K562 (cell line): ENCODE measurements at regions not wholly inside any gene's neighbourhood (a gene's known extent, or its start where the extent isn't known, plus 50 kb on each side); places are given as distances from the start of the nearest gene placed in this dataset.

Source experiments
- ATAC-seq: fragments of 200-7000 bp; cut with Tn5 transposase; 3 replicates; pipeline ENCODE4 v1.9.1; 2020; ENCODE audit warnings: moderate library complexity
- BruUV-seq: library from RNA; stranded (reverse); fragments of 400-500 nt; replicated peaks from 2 replicates; lab custom pipeline; 2021; lab: Mats Ljungman, UMichigan
- CTCF ChIA-PET: fragments of 300-600 bp; formaldehyde crosslinking; extraction: SDS; loops from one replicate; lab custom pipeline; 2021; ENCODE audit warnings: low intra/inter-chr PET ratio; lab: Yijun Ruan, JAX
- POLR2A ChIA-PET: fragments of 300-600, 350-650 bp; sonication (Branson Sonifier 250); formaldehyde crosslinking; extraction: SDS; loops from one replicate; lab custom pipeline; 2021; ENCODE audit warnings: antibody characterized with exemption, inconsistent platforms; lab: Yijun Ruan, JAX
- DNase-seq, 4 experiments: peaks; one replicate each; pipeline versions ENCODE4 v3.0.0 to v3.0.0-alpha.2; 2011 to 2018; ENCODE audit warnings: low spot score in 3 of 4, mixed read lengths in 3 of 4; ENCODE audit errors: extremely low read depth in 1 of 4
- FAIRE-seq: peaks from 2 replicates; lab custom pipeline; 2011; peaks lifted over from hg19 to GRCh38; lab: Jason Lieb, UNC
- H2AFZ ChIP-seq: 2 replicates; pipeline ENCODE4 v1.6.0; 2011; ENCODE audit warnings: low read depth, low read length, control low read depth, inconsistent platforms
- H3K27ac ChIP-seq: fragments of 200-600 bp; 3 replicates; pipeline ENCODE4 v1.8.0; 2011; ENCODE audit warnings: low read depth, mild to moderate bottlenecking, control low read depth, inconsistent platforms, low read length, moderate library complexity, mixed read lengths; ENCODE audit errors: extremely low read depth
- H3K27me3 ChIP-seq, 2 experiments: fragments of 300-600 bp in 1 of 2; 2 replicates in 1 of 2; 3 replicates in 1 of 2; pipeline versions ENCODE4 v1.6.0 to v1.8.0; 2011; ENCODE audit warnings: inconsistent platforms in 2 of 2, low read length in 2 of 2, mild to moderate bottlenecking in 1 of 2, mixed read lengths in 1 of 2, moderate library complexity in 1 of 2; ENCODE audit not compliant: control insufficient read depth in 2 of 2, insufficient read depth in 2 of 2
- H3K36me3 ChIP-seq: fragments of 300-600 bp; 3 replicates; pipeline ENCODE4 v1.8.0; 2011; ENCODE audit warnings: mild to moderate bottlenecking, low read length, inconsistent platforms; ENCODE audit not compliant: control insufficient read depth, insufficient read depth
- H3K4me1 ChIP-seq, 2 experiments: fragments of 200-600 bp in 1 of 2; replicated peaks in 1 of 2; 2 replicates in 1 of 2; 3 replicates in 1 of 2; pipeline versions ENCODE4 v1.5.1 to v1.8.0; 2011; ENCODE audit warnings: inconsistent platforms in 2 of 2, low read length in 2 of 2, mild to moderate bottlenecking in 1 of 2, mixed read lengths in 1 of 2, moderate library complexity in 1 of 2; ENCODE audit not compliant: control insufficient read depth in 2 of 2, insufficient read depth in 2 of 2
- H3K4me2 ChIP-seq: 2 replicates; pipeline ENCODE4 v1.6.1; 2011; ENCODE audit warnings: low read length, control low read depth, inconsistent platforms, mixed read lengths; ENCODE audit not compliant: insufficient read depth
- H3K4me3 ChIP-seq: fragments of 200-600 bp; sonication (generic), shearing (Covaris generic); 2 replicates; pipeline ENCODE4 v1.5.1; 2016; ENCODE audit warnings: control low read depth, inconsistent platforms
- H3K79me2 ChIP-seq: fragments of 200-600 bp; 3 replicates; pipeline ENCODE4 v1.8.0; 2011; ENCODE audit warnings: low read length, inconsistent platforms; ENCODE audit not compliant: control insufficient read depth, insufficient read depth
- H3K9ac ChIP-seq, 2 experiments: 2 replicates each; pipeline versions ENCODE4 v1.6.0 to v1.6.1; 2011; ENCODE audit warnings: low read depth in 2 of 2, low read length in 2 of 2, control low read depth in 1 of 2, inconsistent platforms in 1 of 2, mild to moderate bottlenecking in 1 of 2, mixed read lengths in 1 of 2; ENCODE audit not compliant: insufficient read depth in 1 of 2
- H3K9me1 ChIP-seq: one replicate; pipeline ENCODE4 v1.6.0; 2011; ENCODE audit warnings: inconsistent platforms, mild to moderate bottlenecking, low read length, moderate library complexity; ENCODE audit not compliant: control insufficient read depth, insufficient read depth
- H3K9me3 ChIP-seq: replicated peaks from 2 replicates; pipeline ENCODE4 v1.5.1; 2011; ENCODE audit warnings: low read depth, low read length, inconsistent platforms; ENCODE audit not compliant: control insufficient read depth, insufficient read depth
- H4K20me1 ChIP-seq: replicated peaks from 2 replicates; pipeline ENCODE4 v1.6.1; 2011; ENCODE audit warnings: low read length, inconsistent platforms, mixed read lengths; ENCODE audit not compliant: control insufficient read depth, insufficient read depth
- C11orf30 ChIP-seq: fragments of 450-650 bp; IDR thresholded peaks from 2 replicates; pipeline ENCODE4 v1.6.1; 2016; ENCODE audit warnings: low read depth, mild to moderate bottlenecking
- CBFB ChIP-seq: sonication (generic); formaldehyde crosslinking; IDR thresholded peaks from 2 replicates; pipeline ENCODE4 v1.4.0; 2020; ENCODE audit warnings: mild to moderate bottlenecking, missing genetic modification reagents
- CBX3 ChIP-seq, 2 experiments: IDR thresholded peaks; 1 replicate in 1 of 2; 2 replicates in 1 of 2; pipeline ENCODE4 v1.6.1; 2012; ENCODE audit warnings: inconsistent platforms in 2 of 2, low read length in 2 of 2, borderline replicate concordance in 1 of 2, control low read depth in 1 of 2
- COPS2 ChIP-seq: fragments of 450-650 bp; conservative IDR thresholded peaks from 2 replicates; pipeline ENCODE4 v1.6.1; 2016; ENCODE audit warnings: mild to moderate bottlenecking, moderate library complexity
- CSDE1 ChIP-seq, 2 experiments: fragments of 450-650 bp; IDR thresholded peaks; 2 replicates each; pipeline ENCODE4 v1.6.1; 2016; ENCODE audit warnings: mild to moderate bottlenecking in 1 of 2
- DIDO1 ChIP-seq: fragments of 450-650 bp; IDR thresholded peaks from 2 replicates; pipeline ENCODE4 v1.6.1; 2016; ENCODE audit warnings: low read depth, missing biosample characterization, missing genetic modification characterization
- HNRNPH1 ChIP-seq: fragments of 200-400 bp; formaldehyde crosslinking; optimal IDR thresholded peaks from 2 replicates; pipeline ENCODE3; 2017; ENCODE audit warnings: low read depth, mild to moderate bottlenecking, low read length, moderate library complexity
- NCOR1 ChIP-seq: fragments of 450-650 bp; IDR thresholded peaks from 2 replicates; pipeline ENCODE4 v1.6.1; 2016; ENCODE audit warnings: mild to moderate bottlenecking, moderate library complexity
- SIRT6 ChIP-seq: IDR thresholded peaks from one replicate; pipeline ENCODE4 v1.6.1; 2012; ENCODE audit warnings: low read depth, mild to moderate bottlenecking, control low read depth, inconsistent platforms, low read length, moderate library complexity
- SRF ChIP-seq, 2 experiments: fragments of 250-450, 450-650 bp in 1 of 2; sonication (Bioruptor Pico) in 1 of 2; sonication (generic) in 1 of 2; formaldehyde crosslinking; IDR thresholded peaks; 2 replicates each; pipeline versions ENCODE4 v1.5.0 to v1.5.1; 2020 to 2022; ENCODE audit warnings: mild to moderate bottlenecking in 1 of 2, missing genetic modification reagents in 1 of 2
- U2AF2 ChIP-seq: fragments of 200-400 bp; formaldehyde crosslinking; optimal IDR thresholded peaks from 2 replicates; pipeline ENCODE3; 2017; ENCODE audit warnings: low read depth, mild to moderate bottlenecking, low read length
- WGBS: fragments of 100-300 bp; shearing (Covaris generic); methylation state at CpG from one replicate; pipeline ENCODE4 v1.1.6; 2016; ENCODE audit warnings: low coverage, mixed read lengths; ENCODE audit not compliant: insufficient coverage; ENCODE audit errors: missing lambda C conversion rate; 5-methylcytosine and 5-hydroxymethylcytosine counted together
- in situ Hi-C: fragments of 300-500 bp; cut with MboI; formaldehyde crosslinking; loops from 4 replicates; pipeline ENCODE4 v1.15.0; 2018; ENCODE audit warnings: inconsistent platforms, mixed read lengths
- intact Hi-C: fragments of 100-400 bp; cut with micrococcal nuclease; formaldehyde crosslinking; loops from 2 replicates; pipeline ENCODE4 v1.14.2; 2022

- FAIRE-seq (no peak), DNase-seq (no peak), ATAC-seq (no peak)
- intact Hi-C loops (no loop called here), in situ Hi-C loops (no loop called here)
- H2AFZ ChIP-seq, result no peak overlapping the region
- no peak for TF ChIP-seq SRF (CRISPR knock-in tag; IDR thresholded peaks at IDR 0.05)
- TF ChIP-seq NCOR1, result no peak
- TF ChIP-seq SIRT6, result no peak
- TF ChIP-seq HNRNPH1, result no peak
- no peak for TF ChIP-seq C11orf30
- no peak for TF ChIP-seq CBFB (CRISPR knock-in tag)
- TF ChIP-seq COPS2, result no peak
- no peak for TF ChIP-seq DIDO1
- no peak for TF ChIP-seq CSDE1 (IDR thresholded peaks at IDR 0.05)
- TF ChIP-seq U2AF2, result no peak
- no peak for TF ChIP-seq CBX3 (IDR thresholded peaks at IDR 0.05; ENCODE audit: borderline replicate concordance in 1 of 2, low read length in 2 of 2)
- no peaks in the 10 kb centered on the region for H3K9me3 ChIP-seq
- peaks cover 11% of the 10 kb centered on the region; the same call in 1 of the 3 replicates for H3K36me3 ChIP-seq
- H3K79me2 ChIP-seq, result no peaks in the 10 kb centered on the region
- no peaks in the 10 kb centered on the region for H4K20me1 ChIP-seq
- ChIA-PET CTCF (no interaction called here), POLR2A (no interaction called here)
- no peak overlapping the region for H3K4me2 ChIP-seq
- no TSS peak for BruUV-seq
- no peak overlapping the region for H3K4me3 ChIP-seq
- H3K4me1 ChIP-seq, result no peaks in the 10 kb centered on the region
- no peak overlapping the region for H3K9ac ChIP-seq
- H3K27ac ChIP-seq, result no peak overlapping the region
- no peaks in the 10 kb centered on the region for H3K27me3 ChIP-seq
- no peaks in the 10 kb centered on the region for H3K9me1 ChIP-seq
- WGBS, result 80% methylated on average over 11 of the region's 11 CpGs
Observed at GRCh38 chr17:64787255-64787920, 125.3 kb upstream of the SMURF2 start.
